GM18909 (cell line): ENCODE measurements at regions not wholly inside any gene's neighbourhood (a gene's known extent, or its start where the extent isn't known, plus 50 kb on each side); places are given as distances from the start of the nearest gene placed in this dataset.
"Not testable (repeated sequence)": the region's sequence is repeated elsewhere in the genome, so short reads cannot be mapped to it uniquely, and the experiment has no call there.

Experiments used
- ATAC-seq: cut with Tn5 transposase; IDR thresholded peaks from one replicate; pipeline ENCODE4 v1.9.1; 2021; ENCODE audit warnings: mild to moderate bottlenecking; ENCODE audit not compliant: unreplicated experiment, poor library complexity

GRCh38 chr9:1531424-1531823 is 481.3 kb downstream of the DMRT2 start:
- ATAC-seq = no peak

DNA sequence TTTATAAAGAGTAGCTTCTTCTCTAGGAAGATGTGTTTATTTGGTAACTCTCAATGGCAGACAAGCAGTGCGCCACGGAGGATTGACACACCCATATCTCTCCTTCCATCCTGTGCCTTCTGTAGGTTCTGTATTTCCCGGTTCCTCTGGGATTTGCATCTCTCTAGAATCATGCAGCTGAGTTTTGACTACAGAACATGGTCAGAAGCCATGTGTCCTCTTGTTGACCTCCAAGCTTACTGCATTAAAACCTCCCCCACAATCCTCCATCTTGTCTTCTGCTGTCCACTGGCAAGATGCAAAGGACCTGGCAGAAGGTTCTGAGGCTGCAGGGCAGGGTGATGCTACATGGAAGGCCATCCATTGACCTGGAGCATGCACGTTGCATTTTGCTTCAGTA is 482.0 kb downstream of the DMRT2 start:
- ATAC-seq = no peak

- ATAC-seq = peak; percentile 52
Measured at GRCh38 chr9:1535051-1535450, 480.1 kb upstream of the SMARCA2 start.

DNA sequence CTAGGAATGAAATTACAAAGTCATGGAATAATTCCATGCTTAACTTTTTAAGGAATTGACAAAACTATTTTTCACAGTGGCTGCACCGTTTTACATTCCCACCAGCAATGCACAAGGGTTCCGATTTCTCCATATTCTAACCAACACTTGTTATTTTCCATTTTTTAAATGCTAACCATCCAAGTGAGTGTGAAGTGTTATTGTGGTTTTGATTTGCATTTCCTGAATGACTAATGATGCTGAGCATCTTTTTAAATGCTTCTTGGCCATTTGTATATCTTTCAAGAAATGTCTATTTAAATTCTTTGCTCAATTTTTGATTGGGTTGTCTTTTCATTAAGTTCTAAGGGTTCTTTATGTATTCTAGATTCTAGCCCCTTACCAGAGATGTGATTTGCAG is 479.5 kb upstream of the SMARCA2 start:
- no peak for ATAC-seq

GRCh38 chr9:1536522-1537170 is 478.5 kb upstream of the SMARCA2 start:
- ATAC-seq = peak; percentile 76

DNA sequence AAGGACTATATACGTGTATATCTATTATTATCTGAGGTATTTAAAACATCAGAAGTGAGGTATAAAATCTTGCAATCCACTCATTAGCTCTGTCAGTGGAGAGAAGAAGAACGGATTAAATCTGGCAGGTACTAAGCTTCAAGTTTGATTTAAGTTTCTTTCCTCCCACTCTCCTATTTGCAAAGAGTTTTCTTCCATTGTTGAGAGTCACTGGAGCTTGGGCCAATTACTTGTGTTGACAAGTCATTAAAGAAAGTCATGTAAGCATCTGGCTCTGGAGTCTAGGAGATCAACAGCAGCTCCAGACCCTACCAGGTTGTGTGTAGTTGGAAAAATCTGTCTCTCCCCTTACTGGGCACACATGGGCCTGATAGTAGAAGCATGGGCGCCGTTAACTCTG is 476.8 kb upstream of the SMARCA2 start:
- no peak for ATAC-seq

GRCh38 chr9:1539216-1539615 is 475.9 kb upstream of the SMARCA2 start:
- ATAC-seq = no peak

GRCh38 chr9:1550636-1551035 is 464.5 kb upstream of the SMARCA2 start:
- no peak for ATAC-seq

GRCh38 chr9:1554081-1555035 is 460.8 kb upstream of the SMARCA2 start:
- ATAC-seq = peak; percentile 85

- ATAC-seq = not testable (repeated sequence)
Measured at GRCh38 chr9:1558666-1559065, 456.5 kb upstream of the SMARCA2 start.

DNA sequence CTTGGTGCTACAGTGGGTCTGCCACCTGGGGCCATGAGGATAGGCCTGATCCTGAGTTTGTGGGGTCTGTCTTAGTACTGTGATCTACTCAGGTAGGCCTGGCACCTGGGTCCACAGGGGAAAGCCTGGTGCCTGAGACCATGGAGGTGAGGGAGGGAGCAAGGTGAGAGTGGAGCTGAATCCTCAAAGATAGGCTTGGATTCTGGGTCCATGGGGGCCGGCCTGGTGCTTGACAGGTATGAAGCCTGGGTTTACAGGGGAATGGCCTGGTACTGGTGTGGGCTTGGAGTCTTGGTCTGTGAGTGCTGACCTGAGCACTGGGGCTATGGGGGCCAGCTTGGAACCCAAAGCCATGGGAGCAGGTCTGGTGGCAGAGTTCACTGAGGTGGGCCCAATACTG is 439.2 kb upstream of the SMARCA2 start:
- no peak for ATAC-seq

DNA sequence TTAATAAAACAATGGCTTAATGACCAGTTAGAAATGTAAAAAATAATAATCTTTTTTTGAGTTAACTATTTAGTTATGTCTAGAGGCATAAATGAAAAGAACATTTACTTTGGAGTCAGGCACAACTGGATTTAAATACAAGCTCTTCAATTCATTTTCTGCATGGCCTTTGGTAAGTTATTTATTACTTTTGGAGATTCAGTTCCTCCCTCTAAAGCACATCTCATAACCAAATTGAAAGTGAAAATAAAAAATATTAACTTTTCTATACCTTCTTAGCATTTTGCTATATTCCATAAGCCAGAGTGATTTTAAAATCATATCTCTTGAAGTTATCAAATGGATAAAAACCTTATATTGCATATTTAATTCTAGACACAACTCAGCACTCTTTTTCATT is 434.9 kb upstream of the SMARCA2 start:
- ATAC-seq = peak; percentile 96

DNA sequence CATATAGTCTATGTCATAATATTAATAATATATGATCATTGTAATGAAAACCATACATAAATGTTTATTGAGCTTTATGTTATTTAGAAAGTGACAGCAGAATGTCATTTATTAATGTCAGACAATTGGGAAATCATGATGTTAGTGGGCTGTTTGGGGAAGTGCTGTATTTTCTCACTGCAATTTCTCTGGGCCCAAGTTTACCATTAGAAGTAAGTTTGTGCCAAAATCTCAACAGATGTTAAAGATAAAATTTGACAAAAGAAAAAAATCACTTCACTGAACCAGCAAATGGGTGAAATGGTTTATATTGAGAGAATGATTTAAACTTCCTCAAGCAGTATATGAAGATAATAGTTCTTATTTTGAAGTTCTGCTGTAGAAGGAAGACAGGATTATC is 433.2 kb upstream of the SMARCA2 start:
- ATAC-seq = no peak

- ATAC-seq = no peak
Measured at GRCh38 chr9:1591310-1591709, 423.8 kb upstream of the SMARCA2 start.

GRCh38 chr9:1598270-1598669 is 416.9 kb upstream of the SMARCA2 start:
- no peak for ATAC-seq

GRCh38 chr9:1599961-1600360 is 415.2 kb upstream of the SMARCA2 start:
- no peak for ATAC-seq

- peak; percentile 84 for ATAC-seq
Measured at GRCh38 chr9:1604942-1605560, 410.1 kb upstream of the SMARCA2 start.

DNA sequence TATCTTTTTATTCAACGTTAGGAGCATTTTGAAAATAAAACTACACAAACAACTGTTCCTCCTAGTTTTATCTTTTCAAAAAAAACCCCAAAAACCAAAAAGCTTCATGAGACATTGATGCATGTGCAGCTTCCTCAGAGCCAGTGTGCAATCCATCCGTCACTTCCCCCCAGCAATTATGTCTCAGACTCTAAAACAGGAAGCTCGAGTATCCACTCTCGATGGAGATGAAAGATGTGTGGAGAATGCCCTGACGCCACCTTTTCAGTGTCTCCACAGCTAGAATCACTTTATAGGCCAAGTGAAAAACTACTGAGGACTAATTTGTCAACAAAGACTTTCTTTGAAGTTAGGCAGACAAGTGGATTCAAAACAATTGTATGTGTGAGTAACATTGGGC is 408.9 kb upstream of the SMARCA2 start:
- ATAC-seq = no peak

DNA sequence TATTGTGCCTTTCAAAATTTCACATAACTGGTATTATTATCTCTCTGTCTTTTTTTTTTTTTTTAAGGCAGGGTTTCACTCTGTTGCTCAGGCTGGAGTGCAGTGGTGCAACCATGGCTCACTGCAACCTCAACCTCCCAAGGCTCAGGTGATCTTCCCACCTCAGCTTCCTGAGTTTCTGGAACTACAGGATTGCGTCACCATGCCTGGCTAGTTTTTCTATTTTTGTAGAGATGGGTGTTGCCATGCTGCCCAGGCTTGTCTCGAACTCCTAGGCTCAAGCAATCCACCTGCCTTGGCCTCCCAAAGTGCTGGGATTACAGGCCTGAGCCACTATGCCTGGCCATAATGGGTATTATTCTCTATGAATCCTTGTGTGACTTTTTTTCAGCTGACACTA is 402.3 kb upstream of the SMARCA2 start:
- ATAC-seq = no peak

DNA sequence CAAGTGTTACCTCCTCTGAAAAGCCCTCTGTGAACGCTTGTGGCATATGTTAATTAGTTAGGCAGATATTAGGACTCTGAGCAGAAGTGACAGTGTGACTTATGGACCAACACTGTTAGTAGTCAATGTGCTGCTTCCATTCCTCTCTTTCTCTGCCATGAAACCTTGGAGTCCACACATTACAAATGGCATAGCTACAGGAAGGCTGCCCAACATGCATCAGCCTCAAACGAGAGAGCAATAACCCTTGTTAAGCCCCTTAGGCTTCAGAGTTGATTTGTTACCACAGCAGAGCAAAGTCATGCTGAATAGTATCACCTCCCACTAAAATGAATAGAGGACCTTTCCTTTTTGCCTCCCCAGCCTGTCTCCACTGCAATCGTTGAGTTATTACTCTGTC is 397.7 kb upstream of the SMARCA2 start:
- ATAC-seq = no peak
